B cell (primary cell): ENCODE measurements at regions not wholly inside any gene's neighbourhood (a gene's known extent, or its start where the extent isn't known, plus 50 kb on each side); places are given as distances from the start of the nearest gene placed in this dataset.

ENCODE experiments used
- EZH2 ChIP-seq: IDR thresholded peaks from 2 replicates; pipeline ENCODE4 v1.6.1; 2012; ENCODE audit warnings: borderline replicate concordance, low read depth, mild to moderate bottlenecking, moderate library complexity, low read length; ENCODE audit not compliant: insufficient read depth, poor library complexity, severe bottlenecking
- TF ChIP-seq, protein P1 (sequence below): fragments of 200-600 bp; IDR thresholded peaks from one replicate; pipeline ENCODE4 v1.8.0; 2022; ENCODE audit warnings: antibody characterized with exemption, mild to moderate bottlenecking

DNA sequence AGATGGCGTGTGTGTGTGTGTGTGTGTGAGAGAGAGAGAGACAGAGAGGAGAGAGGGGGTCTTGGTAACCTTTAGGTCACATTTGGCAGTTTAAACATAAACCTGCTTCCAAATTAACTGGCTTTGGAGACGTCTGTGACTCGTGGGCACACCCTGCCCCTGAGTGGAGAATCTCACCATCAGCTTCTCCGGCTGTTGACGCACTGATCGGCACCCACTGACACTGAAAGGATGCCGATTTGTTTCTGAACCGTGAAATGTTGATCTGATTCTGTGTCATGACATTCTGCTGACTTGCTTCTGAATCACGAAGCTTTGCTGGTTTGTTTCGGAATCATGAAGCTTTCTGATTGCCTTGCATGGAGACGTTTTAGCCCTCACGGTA is 114.7 kb downstream of the RTP5 start:
- TF ChIP-seq, protein P1, sequence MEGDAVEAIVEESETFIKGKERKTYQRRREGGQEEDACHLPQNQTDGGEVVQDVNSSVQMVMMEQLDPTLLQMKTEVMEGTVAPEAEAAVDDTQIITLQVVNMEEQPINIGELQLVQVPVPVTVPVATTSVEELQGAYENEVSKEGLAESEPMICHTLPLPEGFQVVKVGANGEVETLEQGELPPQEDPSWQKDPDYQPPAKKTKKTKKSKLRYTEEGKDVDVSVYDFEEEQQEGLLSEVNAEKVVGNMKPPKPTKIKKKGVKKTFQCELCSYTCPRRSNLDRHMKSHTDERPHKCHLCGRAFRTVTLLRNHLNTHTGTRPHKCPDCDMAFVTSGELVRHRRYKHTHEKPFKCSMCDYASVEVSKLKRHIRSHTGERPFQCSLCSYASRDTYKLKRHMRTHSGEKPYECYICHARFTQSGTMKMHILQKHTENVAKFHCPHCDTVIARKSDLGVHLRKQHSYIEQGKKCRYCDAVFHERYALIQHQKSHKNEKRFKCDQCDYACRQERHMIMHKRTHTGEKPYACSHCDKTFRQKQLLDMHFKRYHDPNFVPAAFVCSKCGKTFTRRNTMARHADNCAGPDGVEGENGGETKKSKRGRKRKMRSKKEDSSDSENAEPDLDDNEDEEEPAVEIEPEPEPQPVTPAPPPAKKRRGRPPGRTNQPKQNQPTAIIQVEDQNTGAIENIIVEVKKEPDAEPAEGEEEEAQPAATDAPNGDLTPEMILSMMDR = no peak
- no peak for TF ChIP-seq EZH2
